Renal cortex interstitium (tissue), 11 donors: ENCODE measurements at regions not wholly inside any gene's neighbourhood (a gene's known extent, or its start where the extent isn't known, plus 50 kb on each side); places are given as distances from the start of the nearest gene placed in this dataset.
"Not testable (repeated sequence)": the region's sequence is repeated elsewhere in the genome, so short reads cannot be mapped to it uniquely, and the experiment has no call there.

Experiments used
- DNase-seq, 11 donors: peaks; one replicate each; pipeline ENCODE4 v3.0.0-alpha.2; 2013; ENCODE audit warnings: low read depth in 9 of 11, low spot score in 4 of 11; ENCODE audit errors: extremely low read depth in 1 of 11

GRCh38 chr11:69569306-69570200 lies 71.4 kb upstream of the CCND1 start:
- no peak for DNase-seq

- no peak for DNase-seq
These were observed 68.6 kb upstream of the CCND1 start for GRCh38 chr11:69572233-69572860.

GRCh38 chr11:69572861-69573260 lies 68.1 kb upstream of the CCND1 start:
- DNase-seq = no peak

GRCh38 chr11:69573761-69574607 lies 67.0 kb upstream of the CCND1 start:
- no peak for DNase-seq

- no peak for DNase-seq
These were observed 66.2 kb upstream of the CCND1 start for GRCh38 chr11:69574608-69575255.

GRCh38 chr11:69575296-69576068 lies 65.5 kb upstream of the CCND1 start:
- no peak for DNase-seq

- DNase-seq = no peak
These were observed 64.7 kb upstream of the CCND1 start for GRCh38 chr11:69576069-69576782.

GRCh38 chr11:69578167-69578566 lies 62.8 kb upstream of the CCND1 start:
- DNase-seq = no peak

GRCh38 chr11:69580529-69580928 lies 60.4 kb upstream of the CCND1 start:
- no peak for DNase-seq

GRCh38 chr11:69582756-69583467 lies 58.0 kb upstream of the CCND1 start:
- DNase-seq = peak in 1 of 11 donors; percentile 11

- DNase-seq = no peak
These were observed 56.8 kb upstream of the CCND1 start for GRCh38 chr11:69584160-69584559.

GRCh38 chr11:69585385-69585784 lies 55.6 kb upstream of the CCND1 start:
- DNase-seq = no peak

- no peak for DNase-seq
These were observed 53.4 kb upstream of the CCND1 start for GRCh38 chr11:69587454-69588090.

GRCh38 chr11:69588270-69588669 lies 52.7 kb upstream of the CCND1 start:
- DNase-seq = no peak

GRCh38 chr11:69590088-69590487 lies 50.9 kb upstream of the CCND1 start:
- DNase-seq = not testable (repeated sequence)
